HL-60/S4 treated with phorbol 12-myristate 13-acetate at 8.2 ng/mL for 4 days and 3 days (cell line): ENCODE measurements at regions not wholly inside any gene's neighbourhood (a gene's known extent, or its start where the extent isn't known, plus 50 kb on each side); places are given as distances from the start of the nearest gene placed in this dataset.
"Not testable (repeated sequence)": the region's sequence is repeated elsewhere in the genome, so short reads cannot be mapped to it uniquely, and the experiment has no call there.

Experiments
- in situ Hi-C: fragments of 300-500 bp; cut with MboI; formaldehyde crosslinking; loops from 2 replicates; pipeline ENCODE4 v1.15.0; 2022; ENCODE audit warnings: low sequenced_read_pairs

DNA sequence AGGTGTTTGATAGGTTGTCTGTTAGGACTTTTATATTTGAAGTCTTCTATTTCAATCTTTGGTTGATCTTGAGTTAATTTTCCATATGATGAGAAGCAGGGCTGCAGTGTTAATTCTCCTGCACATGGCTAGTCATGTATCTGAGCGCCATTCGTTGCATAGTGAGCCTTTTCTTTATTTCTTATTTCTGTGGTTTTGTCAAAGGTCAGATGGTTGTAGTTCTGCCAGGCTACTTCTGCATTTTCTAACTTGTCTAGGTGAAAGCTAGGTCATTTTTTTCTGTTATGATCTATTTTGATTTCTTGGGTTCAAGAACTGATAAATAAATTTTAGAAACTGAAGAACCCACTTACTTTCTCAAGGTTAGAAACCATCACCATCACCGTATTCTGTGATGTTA is 56.7 kb downstream of the CCDC74A start:
- in situ Hi-C loops, result no loop called here

DNA sequence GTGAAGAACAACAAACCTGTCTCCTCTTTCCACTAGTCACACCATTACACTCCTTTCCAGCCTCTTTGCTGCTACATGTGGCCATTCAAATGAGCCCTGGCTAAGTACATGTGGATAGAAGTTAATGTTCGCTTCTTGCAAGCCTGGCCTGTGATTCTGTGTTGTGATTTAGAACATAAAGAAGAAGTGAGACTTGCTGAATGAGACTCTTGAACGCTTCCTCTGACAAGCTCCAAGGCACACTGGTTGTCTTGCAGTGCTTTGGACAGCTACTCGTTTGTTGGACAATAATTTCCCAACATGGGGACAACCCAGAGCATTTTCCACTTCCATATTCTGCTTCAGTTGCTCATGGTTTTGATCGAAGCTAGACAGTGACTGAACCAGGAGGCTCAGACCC is 57.3 kb downstream of the CCDC74A start:
- in situ Hi-C loops, result no loop called here

DNA sequence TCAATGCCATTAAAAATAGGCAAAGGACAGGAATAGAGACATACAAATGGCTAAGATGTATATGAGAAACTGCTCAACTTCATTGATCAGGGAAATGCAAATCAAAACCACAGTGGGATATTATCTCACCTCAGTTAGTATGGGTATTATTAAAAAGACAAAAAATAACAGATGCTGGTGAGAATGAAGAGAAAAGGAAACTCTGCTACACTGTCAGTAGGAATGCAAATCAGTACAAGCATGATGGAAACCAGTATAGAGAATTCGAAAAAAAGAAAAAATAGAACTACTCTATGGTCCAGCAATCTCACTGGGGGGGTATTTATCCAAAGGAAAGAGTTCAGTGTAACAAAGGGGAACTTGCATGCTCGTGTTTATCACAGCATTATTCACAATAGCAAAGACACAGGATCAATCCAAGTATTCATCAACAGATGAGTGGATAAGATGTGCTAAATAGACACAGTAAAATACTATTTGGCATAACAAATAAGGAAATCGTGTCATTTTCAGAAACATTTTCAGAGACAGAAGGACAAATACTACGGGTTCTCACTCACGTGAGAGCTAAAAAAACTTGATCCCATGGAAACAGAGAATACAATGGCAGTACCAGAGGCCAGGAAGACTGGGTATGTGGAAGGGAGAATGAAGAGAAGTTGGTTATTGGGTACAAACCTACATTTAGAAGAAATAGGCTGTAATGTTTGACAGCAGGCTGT is 60.6 kb downstream of the CCDC74A start:
- in situ Hi-C loops, result no loop called here

DNA sequence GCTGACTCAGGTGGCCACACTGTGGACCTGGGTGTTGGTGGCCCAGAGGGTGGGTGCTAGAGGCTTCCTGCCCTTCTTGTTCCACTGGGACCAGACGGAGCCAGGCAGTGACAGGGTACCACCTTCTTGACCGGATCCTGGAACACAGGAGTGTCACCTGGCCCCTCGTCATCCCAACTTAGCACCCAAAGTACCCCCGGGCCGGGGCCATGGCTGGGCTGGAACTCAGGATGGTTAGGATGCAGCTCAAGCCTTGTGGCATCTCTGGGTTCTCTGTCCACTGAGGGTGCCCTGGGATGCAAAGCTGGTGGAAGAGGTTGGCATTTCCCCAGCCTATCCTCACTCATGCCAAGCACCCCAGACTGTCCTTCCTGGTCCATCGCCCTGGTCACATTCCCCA is 61.4 kb downstream of the CCDC74A start:
- in situ Hi-C loops, result not testable (repeated sequence)

DNA sequence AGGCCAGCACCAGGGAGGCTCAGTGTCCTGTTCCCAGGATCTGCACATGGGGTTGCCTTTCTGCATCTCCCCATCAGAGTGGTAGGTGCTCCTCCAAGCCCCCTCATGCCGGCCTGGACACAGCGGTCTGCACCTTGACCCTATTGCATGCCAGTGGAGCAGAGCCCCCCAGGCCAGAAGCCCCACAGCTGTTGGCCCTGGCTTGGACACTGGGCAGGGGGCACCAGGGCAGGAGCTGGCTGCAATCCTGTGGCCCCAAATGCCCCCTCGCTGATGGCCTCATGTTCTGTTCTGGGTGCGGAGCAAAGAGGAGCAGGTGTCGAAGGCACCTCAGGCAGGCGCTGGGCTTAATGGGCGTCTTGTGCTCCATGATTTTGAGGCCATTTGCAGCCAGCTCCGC is 62.7 kb downstream of the CCDC74A start:
- in situ Hi-C loops, result no loop called here

DNA sequence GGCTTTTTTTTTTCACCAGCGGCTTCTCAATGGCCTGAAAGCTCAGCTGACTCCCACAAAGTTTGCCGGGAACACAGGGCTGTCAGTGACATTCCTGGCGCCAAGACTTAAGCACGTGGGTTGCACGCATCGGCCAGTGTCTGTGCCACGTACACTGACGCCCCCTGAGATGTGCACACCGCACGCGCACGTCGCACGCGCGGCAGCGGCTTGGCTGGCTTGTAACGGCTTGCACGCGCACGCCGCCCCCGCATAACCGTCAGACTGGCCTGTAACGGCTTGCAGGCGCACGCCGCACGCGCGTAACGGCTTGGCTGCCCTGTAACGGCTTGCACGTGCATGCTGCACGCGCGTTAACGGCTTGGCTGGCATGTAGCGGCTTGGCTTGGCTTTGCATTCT is 63.2 kb downstream of the CCDC74A start:
- in situ Hi-C loops, result no loop called here

DNA sequence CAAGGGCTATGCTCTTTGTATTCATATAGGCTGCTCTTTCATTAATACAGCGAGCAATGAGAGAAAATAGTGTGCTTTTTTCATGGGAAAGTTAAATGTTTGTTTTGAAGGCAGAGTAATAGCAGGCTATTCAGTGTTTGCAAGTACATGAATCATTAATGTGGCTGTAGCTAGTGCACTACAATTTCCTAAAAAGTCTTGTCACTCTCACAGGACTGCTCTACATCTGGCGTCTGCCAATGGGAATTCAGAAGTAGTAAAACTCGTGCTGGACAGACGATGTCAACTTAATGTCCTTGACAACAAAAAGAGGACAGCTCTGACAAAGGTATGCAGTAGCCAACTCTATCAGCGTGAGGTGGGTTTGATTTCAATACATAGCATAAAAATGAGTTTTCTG is 68.9 kb downstream of the CCDC74A start:
- in situ Hi-C loops, result not testable (repeated sequence)

DNA sequence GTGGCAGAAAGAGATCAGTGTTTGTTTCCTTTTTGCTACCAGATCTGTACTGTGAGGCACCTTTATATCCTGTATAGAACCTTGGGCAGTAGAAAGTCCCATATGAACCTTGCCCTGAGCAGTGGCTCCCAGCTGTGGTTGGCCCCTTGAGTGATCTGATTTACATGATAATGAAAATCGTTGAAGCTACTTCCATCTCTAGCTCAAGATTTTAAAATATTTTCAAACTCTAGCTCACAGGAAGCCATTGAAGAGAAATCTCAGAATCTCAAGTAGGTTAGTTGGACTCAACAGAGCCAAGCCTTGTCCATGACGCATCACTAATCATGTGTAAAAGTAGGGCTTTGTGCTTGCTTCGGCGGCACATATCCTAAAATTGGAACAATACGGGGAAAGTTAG is 74.8 kb downstream of the CCDC74A start:
- in situ Hi-C loops, result not testable (repeated sequence)

DNA sequence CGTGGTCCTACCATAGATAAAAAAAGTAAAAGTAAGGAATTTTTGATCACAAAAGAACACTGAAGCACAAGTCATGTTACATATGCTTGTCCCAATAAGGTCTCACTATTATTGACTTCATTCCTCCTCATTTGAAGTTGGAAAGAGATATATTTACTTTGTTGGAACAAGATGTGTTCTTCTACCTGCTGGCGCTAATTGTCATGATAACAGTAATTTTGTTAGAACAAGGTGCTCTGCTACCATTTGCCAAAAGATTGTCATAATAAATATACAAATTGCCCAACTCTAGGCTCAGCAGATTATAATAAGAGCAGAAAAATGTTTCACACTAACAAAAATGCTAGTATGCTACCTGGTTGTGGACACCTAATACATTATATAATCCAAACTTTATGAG is 77.0 kb downstream of the CCDC74A start:
- in situ Hi-C loops, result not testable (repeated sequence)

DNA sequence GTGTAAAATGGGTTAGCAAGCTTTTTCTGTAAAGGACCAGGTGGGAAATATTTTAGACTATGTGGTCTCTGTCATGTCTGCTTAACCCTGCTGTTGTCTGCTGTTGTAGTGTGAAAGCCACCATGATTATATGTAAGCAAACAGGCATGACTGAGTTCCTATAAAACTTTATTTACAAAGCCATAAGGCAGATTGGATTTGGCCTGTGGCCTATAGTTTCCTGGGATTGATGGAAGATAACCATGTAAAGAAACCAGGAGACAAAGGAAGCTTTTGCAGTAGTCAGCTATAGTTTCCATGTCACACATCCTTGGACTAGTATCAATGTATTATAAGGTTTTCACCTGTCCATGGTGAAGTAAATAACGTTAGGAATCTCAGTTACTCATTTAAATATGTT is 78.7 kb downstream of the CCDC74A start:
- in situ Hi-C loops, result not testable (repeated sequence)

DNA sequence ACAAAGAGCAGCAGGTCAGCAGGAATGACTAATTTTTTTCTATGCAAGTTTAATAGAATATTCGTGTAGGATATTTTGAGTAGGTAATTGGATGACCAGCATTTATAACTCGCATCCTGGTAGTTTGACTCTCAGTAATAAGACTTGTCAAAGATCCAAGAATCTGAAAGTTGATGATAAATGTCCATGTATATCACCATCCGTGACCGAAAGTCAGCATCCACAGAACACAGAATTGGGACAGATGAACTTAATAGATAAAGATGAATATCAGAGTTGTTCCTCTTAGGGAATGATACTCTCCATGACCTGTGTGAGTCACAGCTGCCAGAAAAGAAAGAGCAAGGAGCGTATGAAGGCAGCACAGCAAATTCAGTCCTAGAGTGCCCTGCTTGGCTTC is 79.4 kb downstream of the CCDC74A start:
- in situ Hi-C loops, result not testable (repeated sequence)

DNA sequence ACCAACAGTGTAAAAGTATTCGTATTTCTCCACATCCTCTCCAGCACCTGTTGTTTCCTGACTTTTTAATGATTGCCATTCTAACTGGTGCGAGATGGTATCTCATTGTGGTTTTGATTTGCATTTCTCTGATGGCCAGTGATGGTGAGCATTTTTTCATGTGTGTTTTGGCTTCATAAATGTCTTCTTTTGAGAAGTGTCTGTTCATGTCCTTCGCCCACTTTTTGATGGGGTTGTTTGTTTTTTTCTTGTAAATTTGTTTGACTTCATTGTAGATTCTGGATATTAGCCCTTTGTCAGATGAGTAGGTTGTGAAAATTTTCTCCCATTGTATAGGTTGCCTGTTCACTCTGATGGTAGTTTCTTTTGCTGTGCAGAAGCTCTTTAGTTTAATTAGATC is 86.9 kb downstream of the CCDC74A start:
- in situ Hi-C loops, result not testable (repeated sequence)

DNA sequence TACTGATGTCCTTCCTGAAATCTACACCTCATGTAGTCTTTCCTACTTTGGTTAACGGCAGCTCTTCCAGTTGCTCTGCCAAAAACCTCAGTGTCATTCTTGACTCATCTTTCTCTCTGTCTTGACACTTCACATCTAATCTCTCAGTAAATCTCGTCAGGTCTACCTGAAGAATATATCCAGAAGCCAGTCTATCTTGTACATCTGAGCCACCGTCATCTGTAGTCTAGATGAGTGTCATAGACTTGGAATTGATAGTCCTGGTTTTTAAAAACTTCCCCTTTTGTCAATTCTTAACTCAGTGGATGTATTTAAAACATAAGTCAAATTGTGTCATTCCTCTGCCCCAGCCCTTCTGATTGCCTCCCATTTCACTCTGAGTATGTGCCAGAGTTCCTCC is 90.6 kb downstream of the CCDC74A start:
- in situ Hi-C loops, result not testable (repeated sequence)

DNA sequence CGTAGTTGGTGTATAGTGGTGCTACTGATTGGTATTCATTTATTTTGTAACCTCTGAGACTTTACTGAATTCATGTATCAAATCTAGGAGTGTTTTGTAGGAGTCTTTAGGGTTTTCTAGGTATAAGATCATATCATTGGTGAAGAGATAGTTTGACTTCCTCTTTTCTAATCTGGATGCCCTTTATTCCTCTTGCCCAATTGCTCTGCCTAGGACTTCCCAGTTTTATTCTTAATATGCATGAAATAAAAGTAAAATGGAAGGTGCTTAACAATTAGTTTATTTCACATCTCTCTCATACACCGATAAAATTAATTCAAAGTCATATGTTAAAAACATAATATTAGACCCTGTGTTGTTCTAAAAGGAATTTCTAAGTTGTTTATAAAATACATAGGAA is 95.2 kb downstream of the CCDC74A start:
- in situ Hi-C loops, result not testable (repeated sequence)

DNA sequence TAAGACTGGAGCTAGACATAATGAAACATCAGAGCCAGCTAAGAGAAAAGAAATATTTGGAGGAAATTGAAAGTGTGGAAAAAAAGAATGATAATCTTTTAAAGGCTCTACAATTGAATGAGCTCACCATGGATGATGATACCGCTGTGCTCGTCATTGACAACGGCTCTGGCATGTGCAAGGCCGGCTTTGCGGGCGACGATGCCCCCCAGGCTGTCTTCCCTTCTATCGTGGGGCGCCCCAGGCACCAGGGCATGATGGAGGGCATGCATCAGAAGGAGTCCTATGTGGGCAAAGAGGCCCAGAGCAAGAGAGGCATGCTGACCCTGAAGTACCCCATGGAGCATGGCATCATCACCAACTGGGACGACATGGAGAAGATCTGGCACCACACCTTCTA is 98.3 kb downstream of the CCDC74A start:
- in situ Hi-C loops, result loop anchor here (25.0 kb wide), 1 partner anchor 114 kb away; no protein-coding TSS in a partner anchor

DNA sequence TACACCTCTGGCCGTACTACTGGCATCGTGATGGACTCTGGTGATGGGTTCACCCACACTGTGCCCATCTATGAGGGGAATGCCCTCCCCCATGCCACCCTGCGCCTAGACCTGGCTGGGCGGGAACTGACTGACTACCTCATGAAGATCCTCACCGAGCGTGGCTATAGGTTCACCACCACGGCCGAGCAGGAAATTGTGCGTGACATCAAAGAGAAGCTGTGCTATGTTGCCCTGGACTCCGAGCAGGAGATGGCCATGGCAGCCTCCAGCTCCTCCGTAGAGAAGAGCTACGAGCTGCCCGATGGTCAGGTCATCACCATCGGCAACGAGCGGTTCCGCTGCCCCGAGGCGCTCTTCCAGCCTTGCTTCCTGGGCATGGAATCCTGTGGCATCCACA is 98.9 kb downstream of the CCDC74A start:
- in situ Hi-C loops, result loop anchor here (25.0 kb wide), 1 partner anchor 114 kb away; no protein-coding TSS in a partner anchor

DNA sequence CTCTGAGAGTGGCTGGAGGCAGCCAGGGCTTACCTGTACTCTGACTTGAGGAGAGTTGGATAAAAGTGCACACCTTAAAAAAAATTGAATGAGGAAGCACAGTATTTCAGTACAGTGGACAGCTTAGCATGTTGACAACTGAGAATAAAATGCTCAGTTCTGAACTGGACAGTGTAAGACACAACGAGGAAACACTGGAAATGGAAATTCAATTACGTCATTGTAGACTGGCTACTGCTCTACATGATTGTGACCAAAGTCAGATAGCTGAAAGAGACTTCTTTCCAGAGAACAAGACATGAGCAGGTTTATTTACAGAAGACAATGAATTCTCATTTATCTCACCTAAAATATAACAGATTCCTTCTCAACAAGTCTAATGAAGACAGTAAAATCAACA is 100.1 kb downstream of the CCDC74A start:
- in situ Hi-C loops, result loop anchor here (25.0 kb wide), 1 partner anchor 115 kb away; no protein-coding TSS in a partner anchor

DNA sequence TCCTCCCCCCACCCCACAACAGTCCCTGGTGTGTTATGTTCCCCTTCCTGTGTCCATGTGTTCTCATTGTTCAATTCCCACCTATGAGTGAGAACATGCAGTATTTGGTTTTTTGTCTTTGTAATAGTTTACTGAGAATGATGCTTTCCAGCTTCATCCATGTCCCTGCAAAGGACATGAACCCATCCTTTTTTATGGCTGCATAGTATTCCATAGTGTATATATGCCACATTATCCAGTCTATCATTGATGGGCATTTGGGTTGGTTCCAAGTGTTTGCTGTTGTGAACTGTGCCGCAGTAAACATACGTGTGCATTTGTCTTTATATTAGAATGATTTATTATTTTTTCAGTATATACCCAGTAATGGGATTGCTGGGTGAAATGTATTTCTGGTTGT is 104.0 kb downstream of the CCDC74A start:
- in situ Hi-C loops, result loop anchor here (25.0 kb wide), 1 partner anchor 119 kb away; no protein-coding TSS in a partner anchor

DNA sequence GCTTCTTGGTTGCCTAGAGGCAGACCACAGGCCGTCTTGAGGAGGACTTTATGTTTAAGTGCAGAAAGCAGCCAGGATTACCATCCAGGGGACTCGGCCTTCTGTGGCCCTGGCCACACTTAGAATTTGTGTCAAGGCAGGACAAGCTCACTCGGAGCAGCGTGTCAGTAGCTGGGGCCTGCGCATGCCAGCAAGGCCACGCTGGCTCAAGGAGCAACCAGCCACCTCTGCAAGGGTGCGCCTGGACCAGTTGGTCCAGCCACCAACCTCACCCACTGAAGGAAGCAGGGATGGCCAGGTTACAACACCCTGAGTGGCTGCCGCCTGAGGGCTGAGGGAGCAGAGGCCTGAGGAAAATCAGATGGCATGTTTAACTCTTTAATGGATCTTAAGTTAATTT is 105.7 kb downstream of the CCDC74A start:
- in situ Hi-C loops, result loop anchor here (25.0 kb wide), 1 partner anchor 121 kb away; no protein-coding TSS in a partner anchor

DNA sequence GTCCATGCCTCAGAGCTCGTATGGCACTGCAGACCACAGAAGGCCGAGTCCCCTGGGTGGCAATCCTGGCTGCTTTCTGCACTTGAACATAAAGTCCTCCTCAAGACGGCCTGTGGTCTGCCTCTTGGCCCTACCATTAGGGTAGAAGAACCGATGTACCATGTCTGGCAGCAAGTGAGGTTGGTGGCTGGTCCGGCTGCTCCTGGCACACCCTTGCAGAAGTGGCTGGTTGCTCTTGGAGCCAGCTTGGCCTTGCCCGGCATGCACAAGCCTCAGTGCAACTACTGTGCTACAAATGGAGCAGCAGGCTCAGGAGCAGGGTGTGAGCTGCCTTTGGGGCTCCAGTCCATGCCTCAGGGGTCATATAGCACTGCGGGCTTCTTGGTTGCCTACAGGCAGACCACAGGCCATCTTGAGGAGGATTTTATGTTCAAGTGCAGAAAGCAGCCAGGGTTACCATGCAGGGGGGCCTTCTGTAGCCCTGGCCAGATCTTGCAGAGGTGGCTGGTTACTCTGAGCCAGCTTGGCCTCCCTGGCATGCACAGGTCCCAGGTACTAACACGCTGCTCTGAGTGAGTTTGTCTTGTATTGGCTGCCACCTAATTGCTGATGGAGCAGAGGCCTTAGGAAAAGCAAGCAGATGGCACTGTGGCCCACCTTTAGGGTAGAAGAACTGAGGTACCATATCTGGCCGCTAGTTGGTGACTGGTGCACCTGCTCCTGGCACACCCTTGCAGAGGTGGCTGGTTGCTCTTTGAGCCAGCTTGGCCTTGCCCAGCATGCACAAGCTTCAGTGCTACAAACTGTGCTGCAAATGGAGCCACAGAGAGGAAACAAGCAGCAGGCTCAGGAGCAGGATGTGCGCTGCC is 106.4 kb downstream of the CCDC74A start:
- in situ Hi-C loops, result loop anchor here (25.0 kb wide), 1 partner anchor 122 kb away; no protein-coding TSS in a partner anchor

DNA sequence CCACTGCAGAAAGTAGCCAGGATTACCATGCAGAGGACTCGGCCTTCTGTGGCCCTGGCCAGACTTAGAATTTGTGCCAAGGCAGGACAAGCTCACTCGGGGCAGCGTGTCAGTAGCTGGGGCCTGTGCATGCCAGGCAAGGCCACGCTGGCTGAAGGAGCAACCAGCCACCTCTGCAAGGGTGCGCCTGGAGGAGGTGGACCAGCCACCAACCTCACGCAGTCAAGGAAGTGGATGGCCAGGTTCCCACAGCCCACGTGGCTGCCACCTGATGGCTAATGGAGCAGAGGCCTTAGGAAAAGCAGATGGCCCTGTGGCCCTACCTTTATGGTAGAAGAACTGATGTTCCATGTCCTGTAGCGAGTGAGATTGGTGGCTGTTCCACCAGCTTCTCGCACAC is 107.9 kb downstream of the CCDC74A start:
- in situ Hi-C loops, result loop anchor here (25.0 kb wide), 1 partner anchor 123 kb away; no protein-coding TSS in a partner anchor
